ENCODE measurements at regions not wholly inside any gene's neighbourhood (a gene's known extent, or its start where the extent isn't known, plus 50 kb on each side); places are given as distances from the start of the nearest gene placed in this dataset.
A peak's percentile ranks its signal among the peaks of the same experiment; 100 is the strongest.

DNA sequence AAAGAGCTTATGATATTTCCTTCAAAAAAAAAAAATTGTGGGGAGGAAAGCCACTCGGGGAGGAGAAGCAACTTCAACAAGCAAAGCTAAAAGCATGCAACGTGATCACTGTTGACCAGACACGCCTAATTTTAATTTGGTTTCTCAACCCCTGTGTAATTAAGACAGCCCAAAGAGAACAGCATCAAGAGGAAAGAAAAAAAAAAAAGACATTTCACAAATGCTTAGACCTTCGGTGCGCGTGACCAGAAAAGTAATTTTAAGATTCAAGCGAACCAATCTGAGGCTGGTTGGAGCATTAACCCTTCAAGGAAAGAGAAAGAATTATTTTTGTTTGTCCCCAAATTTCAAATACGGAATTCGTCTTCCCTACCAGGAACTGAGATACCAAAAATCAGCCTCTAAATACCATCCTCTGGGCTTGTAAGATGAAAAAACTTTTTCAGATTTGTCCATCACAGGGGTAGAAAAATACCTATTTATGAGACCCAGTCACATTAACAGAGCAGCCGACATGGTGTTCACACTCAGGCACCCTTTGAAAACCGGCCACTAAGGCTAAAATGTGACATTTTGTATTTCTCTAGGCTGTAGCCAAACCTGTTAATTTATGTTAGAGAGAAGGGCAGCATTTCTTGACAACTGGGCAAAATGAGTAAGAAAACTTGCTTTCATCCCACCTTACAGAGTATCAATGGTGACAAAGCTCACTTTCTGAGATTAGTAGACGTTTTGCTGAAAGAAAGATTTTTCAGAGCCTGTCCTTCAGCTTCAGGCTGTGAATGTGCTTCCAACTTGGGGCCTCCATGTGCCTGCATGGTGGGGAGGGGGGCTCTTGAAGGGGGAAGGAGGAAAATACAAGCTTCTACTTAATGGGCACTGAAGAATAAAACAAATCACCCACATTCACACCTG, 179.9 kb upstream of the KLF14 start:
- intact Hi-C loops (cut with DNase I) = no loop called here
- Histone ChIP-seq H3K36me3 (peaks cover 0 to 7% (median 0%) of the 10 kb centered on the region in 4 donors), H3K27me3 (no peaks in the 10 kb centered on the region), H3K9me3 (no peaks in the 10 kb centered on the region), H3K27ac (replicated peaks in 1 of 4) (peak overlapping the region; percentile 81 to 84 (median 84)), H3K4me1 (peaks cover 77 to 94% (median 91%) of the 10 kb centered on the region in 4 donors), H3K4me3 (peak overlapping the region; percentile 45 to 61 (median 54))
- TF ChIP-seq POLR2A (IDR thresholded peaks at IDR 0.05; ENCODE audit: low read depth) (no peak), EP300 (IDR thresholded peaks at IDR 0.05) (no peak)
- no peak for DNase-seq (ENCODE audit: extremely low spot score)
- WGBS = 36% methylated on average over 12 of the region's 12 CpGs

GRCh38 chr7:130914554-130915294, 180.7 kb upstream of the KLF14 start:
- Histone ChIP-seq H3K27me3 (no peaks in the 10 kb centered on the region), H3K4me1 (peaks cover 85 to 98% (median 93%) of the 10 kb centered on the region in 4 donors), H3K9me3 (no peaks in the 10 kb centered on the region), H3K36me3 (peaks cover 0 to 3% (median 0%) of the 10 kb centered on the region in 4 donors), H3K27ac (replicated peaks in 1 of 4) (peak overlapping the region; percentile 81 to 84 (median 84)), H3K4me3 (no peak overlapping the region)
- intact Hi-C loops (cut with DNase I) = no loop called here
- TF ChIP-seq, protein P1, sequence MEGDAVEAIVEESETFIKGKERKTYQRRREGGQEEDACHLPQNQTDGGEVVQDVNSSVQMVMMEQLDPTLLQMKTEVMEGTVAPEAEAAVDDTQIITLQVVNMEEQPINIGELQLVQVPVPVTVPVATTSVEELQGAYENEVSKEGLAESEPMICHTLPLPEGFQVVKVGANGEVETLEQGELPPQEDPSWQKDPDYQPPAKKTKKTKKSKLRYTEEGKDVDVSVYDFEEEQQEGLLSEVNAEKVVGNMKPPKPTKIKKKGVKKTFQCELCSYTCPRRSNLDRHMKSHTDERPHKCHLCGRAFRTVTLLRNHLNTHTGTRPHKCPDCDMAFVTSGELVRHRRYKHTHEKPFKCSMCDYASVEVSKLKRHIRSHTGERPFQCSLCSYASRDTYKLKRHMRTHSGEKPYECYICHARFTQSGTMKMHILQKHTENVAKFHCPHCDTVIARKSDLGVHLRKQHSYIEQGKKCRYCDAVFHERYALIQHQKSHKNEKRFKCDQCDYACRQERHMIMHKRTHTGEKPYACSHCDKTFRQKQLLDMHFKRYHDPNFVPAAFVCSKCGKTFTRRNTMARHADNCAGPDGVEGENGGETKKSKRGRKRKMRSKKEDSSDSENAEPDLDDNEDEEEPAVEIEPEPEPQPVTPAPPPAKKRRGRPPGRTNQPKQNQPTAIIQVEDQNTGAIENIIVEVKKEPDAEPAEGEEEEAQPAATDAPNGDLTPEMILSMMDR (IDR thresholded peaks at IDR 0.05) = no peak
- TF ChIP-seq EP300 (IDR thresholded peaks at IDR 0.05) (no peak), POLR2A (IDR thresholded peaks at IDR 0.05; ENCODE audit: low read depth) (no peak), POLR2AphosphoS5 (IDR thresholded peaks at IDR 0.05) (no peak)
- 92% methylated on average over 10 of the region's 10 CpGs for WGBS
- no peak for DNase-seq (ENCODE audit: extremely low spot score)

GRCh38 chr7:130917669-130918128, 183.7 kb upstream of the KLF14 start:
- no peak for TF ChIP-seq POLR2AphosphoS5 (IDR thresholded peaks at IDR 0.05)
- TF ChIP-seq, protein P1 (IDR thresholded peaks at IDR 0.05) = no peak
- no peak for TF ChIP-seq POLR2A (IDR thresholded peaks at IDR 0.05; ENCODE audit: low read depth)
- no peak for TF ChIP-seq EP300 (IDR thresholded peaks at IDR 0.05)
- intact Hi-C loops (cut with DNase I) = no loop called here
- H3K9me3 ChIP-seq = no peaks in the 10 kb centered on the region
- H3K36me3 ChIP-seq = peaks cover 0 to 7% (median 2%) of the 10 kb centered on the region in 4 donors
- peak overlapping the region in 3 of 4 donors; percentile 9 to 84 (median 57) for H3K27ac ChIP-seq (replicated peaks in 1 of 4)
- H3K4me3 ChIP-seq = no peak overlapping the region
- peaks cover 91 to 100% (median 97%) of the 10 kb centered on the region in 4 donors for H3K4me1 ChIP-seq
- DNase-seq (ENCODE audit: extremely low spot score) = no peak
- WGBS = 90% methylated on average over 5 of the region's 5 CpGs
- no peaks in the 10 kb centered on the region for H3K27me3 ChIP-seq

DNA sequence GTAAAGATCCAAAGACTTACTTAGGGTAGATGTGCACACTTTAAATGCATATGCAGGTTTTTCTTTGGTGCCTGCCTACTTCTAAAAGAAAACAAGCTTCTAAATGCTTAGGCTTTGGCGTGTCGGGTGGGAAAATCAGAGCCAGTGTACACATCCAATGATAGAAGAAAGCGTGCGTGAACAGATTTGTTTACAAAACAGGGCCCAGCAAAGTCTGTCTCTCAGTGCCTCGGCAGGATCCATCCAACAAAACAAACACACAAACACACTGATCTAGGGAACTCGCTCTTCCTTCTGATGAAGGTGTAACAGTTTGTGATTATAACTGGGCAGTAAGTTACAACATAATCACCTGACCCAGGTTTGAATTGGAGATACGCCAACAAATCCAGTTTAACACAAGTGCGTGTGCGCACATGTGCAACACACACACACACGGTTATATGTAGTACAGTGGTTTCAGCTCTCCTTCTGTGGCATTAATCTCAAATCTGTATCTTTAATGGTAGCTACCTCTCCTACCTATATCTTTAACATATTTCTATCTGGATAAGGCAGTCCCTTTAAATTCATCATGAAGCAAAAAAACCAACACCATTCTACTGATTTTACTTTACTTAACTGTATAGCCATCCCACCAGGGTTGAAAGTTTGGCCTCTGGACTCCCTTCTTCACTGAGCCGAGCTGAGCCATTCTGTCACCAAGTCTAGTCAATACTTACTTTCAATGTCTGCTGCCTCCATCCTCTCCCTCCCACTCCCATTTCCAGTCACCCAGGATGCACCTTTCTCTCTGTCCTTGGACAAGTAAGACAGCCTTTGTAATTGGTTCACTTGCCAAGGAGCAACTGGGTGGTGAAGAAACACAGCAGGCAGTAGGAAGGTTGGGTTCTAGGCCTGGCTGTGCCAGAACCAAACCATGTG, 184.4 kb upstream of the KLF14 start:
- no peak for DNase-seq (ENCODE audit: extremely low spot score)
- peak overlapping the region in 3 of 4 donors; percentile 9 to 84 (median 77) for H3K27ac ChIP-seq (replicated peaks in 1 of 4)
- 96% methylated on average over 11 of the region's 11 CpGs for WGBS
- H3K9me3 ChIP-seq = no peaks in the 10 kb centered on the region
- intact Hi-C loops (cut with DNase I) = no loop called here
- TF ChIP-seq, protein P1 (IDR thresholded peaks at IDR 0.05) = no peak
- TF ChIP-seq POLR2AphosphoS5 (IDR thresholded peaks at IDR 0.05) (no peak), EP300 (IDR thresholded peaks at IDR 0.05) (no peak), POLR2A (IDR thresholded peaks at IDR 0.05; ENCODE audit: low read depth) (no peak)
- H3K4me3 ChIP-seq = no peak overlapping the region
- H3K27me3 ChIP-seq = no peaks in the 10 kb centered on the region
- H3K4me1 ChIP-seq = peaks cover 90 to 100% (median 94%) of the 10 kb centered on the region in 4 donors
- H3K36me3 ChIP-seq = peaks cover 0 to 7% (median 3%) of the 10 kb centered on the region in 4 donors

Measured in esophagus muscularis mucosa (tissue), 4 donors.